ENCODE measurements at regions not wholly inside any gene's neighbourhood (a gene's known extent, or its start where the extent isn't known, plus 50 kb on each side); places are given as distances from the start of the nearest gene placed in this dataset.
A peak's percentile ranks its signal among the peaks of the same experiment; 100 is the strongest.

- Histone ChIP-seq H3K27me3 (no peaks in the 10 kb centered on the region), H3K36me3 (replicated peaks in 1 of 2; ENCODE audit: insufficient read depth in 1 of 2, low read depth in 2 of 2) (no peaks in the 10 kb centered on the region), H3K4me1 (peaks cover 12% of the 10 kb centered on the region), H3K9me3 (no peaks in the 10 kb centered on the region), H3K27ac (peak overlapping the region in 2 of 4 donors; percentile 39 to 41), H3K4me3 (peak overlapping the region; percentile 50 to 60)
- ATAC-seq (peak; percentile 73), DNase-seq (peak; percentile 30 to 45 (median 36))
- WGBS, 2 donors = 2 to 6% methylated on average over 19 to 71 of the region's 74 CpGs
- TF ChIP-seq CTCF (IDR thresholded peaks at IDR 0.05) (no peak), POLR2A (IDR thresholded peaks at IDR 0.05) (no peak)
- intact Hi-C loops (cut with DNase I) = loop anchor here (5.0 kb wide), 1 partner anchor 154 kb away; no protein-coding TSS in a partner anchor
Measured at GRCh38 chr6:30006170-30007131, 54.6 kb upstream of the POLR1H start.

- WGBS, 2 donors = 3 to 21% methylated on average over 11 to 42 of the region's 42 CpGs
- peak; percentile 37 to 53 (median 44) for DNase-seq
- TF ChIP-seq CTCF (IDR thresholded peaks at IDR 0.05) = no peak
- peak in 1 of 3 donors; percentile 5 for TF ChIP-seq POLR2A (IDR thresholded peaks at IDR 0.05)
- Histone ChIP-seq H3K9me3 (no peaks in the 10 kb centered on the region), H3K4me1 (peaks cover 12% of the 10 kb centered on the region), H3K27ac (no peak overlapping the region), H3K36me3 (replicated peaks in 1 of 2; ENCODE audit: insufficient read depth in 1 of 2, low read depth in 2 of 2) (no peaks in the 10 kb centered on the region), H3K27me3 (no peaks in the 10 kb centered on the region), H3K4me3 (peak overlapping the region; percentile 50 to 60)
- peak; percentile 57 for ATAC-seq
- intact Hi-C loops (cut with DNase I) = loop anchor here (5.0 kb wide), 1 partner anchor 155 kb away; no protein-coding TSS in a partner anchor
Measured at GRCh38 chr6:30007132-30007764, 53.8 kb upstream of the POLR1H start.

GRCh38 chr6:30009113-30009512 is 52.0 kb upstream of the POLR1H start:
- Histone ChIP-seq H3K9me3 (no peaks in the 10 kb centered on the region), H3K27me3 (no peaks in the 10 kb centered on the region), H3K4me1 (peaks cover 12% of the 10 kb centered on the region), H3K4me3 (no peak overlapping the region), H3K36me3 (replicated peaks in 1 of 2; ENCODE audit: insufficient read depth in 1 of 2, low read depth in 2 of 2) (no peaks in the 10 kb centered on the region), H3K27ac (no peak overlapping the region)
- DNase-seq = no peak
- 80 to 90% methylated on average over 3 of the region's 3 CpGs for WGBS, 2 donors
- TF ChIP-seq POLR2A (IDR thresholded peaks at IDR 0.05) = no peak
- TF ChIP-seq CTCF (IDR thresholded peaks at IDR 0.05) = no peak
- intact Hi-C loops (cut with DNase I) = loop anchor here (5.0 kb wide), 1 partner anchor 157 kb away; no protein-coding TSS in a partner anchor
- no peak for ATAC-seq

Measured in body of pancreas (tissue), 4 donors.